Vagina (tissue), 2 donors: ENCODE measurements at regions not wholly inside any gene's neighbourhood (a gene's known extent, or its start where the extent isn't known, plus 50 kb on each side); places are given as distances from the start of the nearest gene placed in this dataset.

Experiments
- CTCF ChIP-seq, 3 experiments: fragments of 450-650 bp in 2 of 3; fragments of 200-600 bp in 1 of 3; sonication (generic) in 1 of 3; IDR thresholded peaks; one replicate each; pipeline ENCODE4 v1.5.1; 2017 to 2019; ENCODE audit warnings: antibody characterized with exemption in 3 of 3, mild to moderate bottlenecking in 2 of 3, moderate library complexity in 2 of 3
- POLR2A ChIP-seq, 2 donors: fragments of 450-650 bp; IDR thresholded peaks; one replicate each; pipeline ENCODE4 v1.6.1; 2017; ENCODE audit warnings: antibody characterized with exemption in 2 of 2, mild to moderate bottlenecking in 2 of 2, moderate library complexity in 2 of 2

GRCh38 chr1:185464777-185465176 is 147.7 kb upstream of the IVNS1ABP start:
- no peak for TF ChIP-seq POLR2A (IDR thresholded peaks at IDR 0.05)
- no peak for TF ChIP-seq CTCF (IDR thresholded peaks at IDR 0.05)
